ENCODE measurements at regions not wholly inside any gene's neighbourhood (a gene's known extent, or its start where the extent isn't known, plus 50 kb on each side); places are given as distances from the start of the nearest gene placed in this dataset.
A peak's percentile ranks its signal among the peaks of the same experiment; 100 is the strongest.

GRCh38 chr11:45554230-45554967 lies 111.0 kb downstream of the CHST1 start:
- DNase-seq (ENCODE audit: low read depth in 2 of 2) = no peak

DNA sequence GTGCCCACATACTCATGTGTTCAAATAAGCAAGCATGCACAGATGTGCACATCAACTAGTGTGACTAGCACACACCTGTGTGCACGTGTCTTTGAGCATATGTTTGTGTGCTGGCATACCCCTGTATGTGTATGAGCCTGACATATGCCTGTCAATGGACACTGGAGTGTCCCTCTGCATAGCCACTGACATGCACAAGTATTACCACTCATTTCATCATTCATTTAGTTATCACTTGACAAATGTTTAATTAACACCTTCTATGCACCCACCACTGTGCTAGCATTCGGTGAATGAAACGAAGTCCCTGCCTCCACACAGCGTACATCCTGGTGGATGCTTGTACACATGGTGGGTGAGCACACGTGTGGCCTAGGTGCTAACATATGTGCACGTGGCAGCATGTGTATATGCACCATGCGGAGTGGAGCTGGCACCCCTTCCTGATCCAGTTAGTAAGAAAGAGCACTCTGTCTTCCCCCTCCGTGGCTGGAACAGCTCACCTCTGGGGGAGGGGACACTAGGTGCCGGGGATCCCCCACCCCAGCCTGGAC lies 112.0 kb downstream of the CHST1 start:
- no peak for DNase-seq (ENCODE audit: low read depth in 2 of 2)

- DNase-seq (ENCODE audit: low read depth in 2 of 2) = no peak
These were observed 114.2 kb downstream of the CHST1 start for GRCh38 chr11:45551191-45551713.

- no peak for DNase-seq (ENCODE audit: low read depth in 2 of 2)
These were observed 116.2 kb downstream of the CHST1 start for GRCh38 chr11:45549257-45549656.

- DNase-seq (ENCODE audit: low read depth in 2 of 2) = no peak
These were observed 119.1 kb downstream of the CHST1 start for GRCh38 chr11:45546366-45546765.

- DNase-seq (ENCODE audit: low read depth in 2 of 2) = no peak
These were observed 120.6 kb downstream of the CHST1 start for GRCh38 chr11:45544826-45545225.

DNA sequence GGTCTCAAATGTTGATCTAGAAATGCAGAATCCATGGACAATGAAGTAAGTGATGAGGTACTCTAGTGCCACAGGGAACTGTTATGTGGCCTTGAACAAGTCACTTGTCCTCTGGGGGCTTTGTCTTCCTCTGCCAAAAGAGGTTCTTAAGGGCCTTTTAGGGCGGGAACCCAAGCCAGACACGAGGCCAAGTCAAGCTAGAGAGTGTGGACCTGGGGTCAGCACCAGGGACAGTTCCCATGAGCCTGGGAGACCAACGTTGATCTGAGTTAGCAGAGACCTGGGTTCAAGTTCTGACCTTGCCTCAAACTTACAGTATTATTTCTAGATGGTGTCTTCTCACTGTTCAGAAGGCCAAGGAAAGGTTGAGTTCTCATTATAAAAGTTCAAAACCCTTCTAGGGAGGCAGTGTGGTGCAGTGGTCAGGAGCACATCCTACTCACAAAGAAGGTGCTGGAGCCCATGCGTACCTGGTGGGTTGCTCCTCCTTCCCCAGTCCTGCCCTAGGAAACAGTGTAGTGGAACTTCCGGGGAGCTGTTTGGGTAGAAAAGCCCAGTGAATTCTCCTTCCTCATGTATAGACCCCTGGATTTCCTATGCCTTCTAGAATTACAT lies 121.5 kb downstream of the CHST1 start:
- DNase-seq (ENCODE audit: low read depth in 2 of 2) = no peak

DNA sequence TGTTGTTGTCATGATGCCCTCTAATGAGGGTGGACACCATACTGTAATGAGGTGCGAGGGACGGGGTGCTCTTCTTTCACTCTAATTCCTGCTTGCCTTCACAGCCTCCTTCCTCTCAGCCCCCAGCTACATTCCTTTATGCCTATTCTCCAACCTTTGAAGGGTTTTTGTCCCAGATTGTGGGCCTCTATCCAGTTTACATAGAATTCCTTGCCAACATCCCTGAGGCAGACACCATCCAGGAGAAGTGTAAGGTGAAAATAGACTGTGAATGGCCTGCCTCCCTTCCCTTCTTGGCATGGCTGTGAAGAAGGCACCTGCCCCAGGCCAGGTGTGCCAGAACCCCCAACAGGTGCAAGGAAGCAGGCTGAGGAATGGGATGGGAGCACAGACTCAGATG lies 122.3 kb downstream of the CHST1 start:
- DNase-seq (ENCODE audit: low read depth in 2 of 2) = no peak

DNA sequence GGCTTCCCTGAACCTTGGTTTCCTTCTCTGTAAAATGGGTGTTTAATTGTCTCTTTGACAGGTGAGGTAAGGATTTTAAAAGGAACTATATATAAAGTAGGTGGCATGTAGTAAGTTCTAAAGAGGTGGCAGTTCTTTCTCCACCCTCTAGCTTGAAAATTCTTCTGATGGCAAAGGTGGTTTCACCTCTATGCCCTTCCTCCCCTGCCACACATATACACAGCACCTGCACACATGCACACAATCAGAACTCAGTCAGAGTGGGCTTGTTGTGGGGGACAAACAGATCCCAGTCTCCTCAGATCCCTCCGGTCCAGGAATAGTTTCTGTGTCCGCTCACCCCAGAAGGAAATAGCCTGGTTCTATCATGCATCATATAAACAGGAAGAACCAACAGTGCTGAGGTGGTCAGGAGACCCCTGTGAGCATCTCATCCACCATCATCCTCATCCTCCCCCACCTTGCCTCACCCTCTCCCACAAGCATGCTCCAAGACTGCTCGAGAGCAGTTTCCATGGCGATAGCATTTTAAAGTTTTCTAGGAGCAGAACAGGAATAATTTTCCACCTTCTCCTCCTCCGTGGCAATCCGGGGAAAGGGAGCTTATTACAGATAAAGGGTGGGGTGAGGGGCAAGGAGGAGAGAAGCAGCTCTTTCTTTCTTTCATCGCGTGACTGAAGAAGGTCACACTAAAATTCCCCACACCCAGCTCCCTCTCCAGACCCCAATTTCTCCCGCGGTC lies 123.6 kb downstream of the CHST1 start:
- no peak for DNase-seq (ENCODE audit: low read depth in 2 of 2)

DNA sequence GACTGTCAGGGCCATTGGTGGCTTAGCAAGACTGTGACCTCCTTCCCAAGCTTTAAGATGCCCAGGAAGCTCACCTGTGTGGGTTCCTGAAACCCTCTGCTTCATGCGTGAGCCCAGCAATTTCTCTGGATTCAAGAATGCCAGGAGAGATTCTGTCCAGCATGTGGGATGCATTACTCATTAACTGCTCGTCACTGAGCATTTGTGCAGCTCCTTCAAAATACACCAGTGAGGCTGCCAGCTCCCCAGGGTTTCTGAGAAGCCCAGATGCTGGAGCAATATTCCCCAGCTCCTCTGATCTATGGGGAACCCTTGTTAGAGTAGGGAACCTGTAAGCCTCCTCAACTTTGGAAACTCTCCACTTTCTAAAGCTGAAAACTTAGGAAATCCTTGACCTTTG lies 126.5 kb downstream of the CHST1 start:
- DNase-seq (ENCODE audit: low read depth in 2 of 2) = no peak

- no peak for DNase-seq (ENCODE audit: low read depth in 2 of 2)
These were observed 127.1 kb downstream of the CHST1 start for GRCh38 chr11:45538363-45538762.

GRCh38 chr11:45537614-45538013 lies 127.8 kb downstream of the CHST1 start:
- no peak for DNase-seq (ENCODE audit: low read depth in 2 of 2)

DNA sequence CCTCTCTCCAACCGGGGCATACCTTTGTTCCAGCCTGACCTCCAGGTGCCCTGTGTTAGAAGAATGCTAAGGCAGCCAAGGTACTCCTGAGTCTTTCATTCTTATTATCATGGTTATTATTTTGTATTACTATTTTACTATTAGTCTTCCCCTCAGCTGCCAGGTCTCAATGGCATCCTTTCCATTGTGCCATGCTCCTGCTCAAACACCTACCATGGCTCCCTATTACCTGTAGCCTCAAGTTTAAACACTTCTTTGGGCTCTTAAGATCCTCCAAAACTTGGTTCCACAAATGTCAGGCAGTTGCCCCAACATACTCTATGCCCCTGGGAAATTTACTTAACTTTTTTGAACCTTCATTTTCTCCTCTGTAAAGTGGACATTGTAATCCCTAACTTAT lies 130.4 kb downstream of the CHST1 start:
- DNase-seq (ENCODE audit: low read depth in 2 of 2) = no peak

DNA sequence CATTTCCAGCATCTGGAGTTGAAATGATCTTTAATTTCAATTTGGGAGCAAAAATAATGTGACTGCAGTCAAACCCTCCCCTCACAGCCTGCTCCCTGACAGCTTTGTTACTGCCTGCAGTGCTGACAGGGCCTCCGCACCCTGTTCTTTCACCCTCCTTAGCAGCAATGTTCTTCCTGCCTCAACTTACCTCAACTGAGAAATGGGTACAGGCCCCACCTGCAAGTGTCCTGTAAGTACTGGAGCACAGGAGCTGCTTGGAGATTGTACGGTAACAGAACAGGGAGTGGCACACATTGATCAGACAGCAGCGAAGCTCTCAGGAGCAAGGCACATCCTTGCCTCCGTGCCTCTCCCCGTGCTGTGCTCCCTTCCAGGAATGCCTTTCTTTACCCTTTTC lies 131.3 kb downstream of the CHST1 start:
- DNase-seq (ENCODE audit: low read depth in 2 of 2) = no peak

- DNase-seq (ENCODE audit: low read depth in 2 of 2) = no peak
These were observed 132.9 kb downstream of the CHST1 start for GRCh38 chr11:45532546-45532945.

- no peak for DNase-seq (ENCODE audit: low read depth in 2 of 2)
These were observed 134.6 kb downstream of the CHST1 start for GRCh38 chr11:45530776-45531175.

DNA sequence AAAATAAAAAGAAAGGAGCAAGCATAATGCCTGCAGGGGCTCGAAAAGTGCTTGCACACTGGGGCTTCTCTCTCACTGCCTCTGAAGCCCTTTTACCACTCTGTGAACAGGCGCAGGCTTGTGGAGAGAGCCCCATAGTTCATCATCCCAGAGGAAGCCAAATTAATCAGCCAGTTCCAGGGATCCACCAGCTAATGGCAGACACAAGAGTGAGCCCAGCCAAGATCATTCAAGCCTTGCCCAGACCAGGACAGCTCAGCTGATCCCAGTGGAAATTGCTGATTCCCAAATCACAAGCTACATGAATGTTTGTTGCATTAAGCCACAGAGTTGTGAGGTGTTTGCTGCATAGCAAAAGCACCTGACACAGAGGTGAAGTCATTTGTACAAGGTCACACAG lies 135.3 kb downstream of the CHST1 start:
- no peak for DNase-seq (ENCODE audit: low read depth in 2 of 2)

GRCh38 chr11:45528435-45528834 lies 137.0 kb downstream of the CHST1 start:
- DNase-seq (ENCODE audit: low read depth in 2 of 2) = no peak

DNA sequence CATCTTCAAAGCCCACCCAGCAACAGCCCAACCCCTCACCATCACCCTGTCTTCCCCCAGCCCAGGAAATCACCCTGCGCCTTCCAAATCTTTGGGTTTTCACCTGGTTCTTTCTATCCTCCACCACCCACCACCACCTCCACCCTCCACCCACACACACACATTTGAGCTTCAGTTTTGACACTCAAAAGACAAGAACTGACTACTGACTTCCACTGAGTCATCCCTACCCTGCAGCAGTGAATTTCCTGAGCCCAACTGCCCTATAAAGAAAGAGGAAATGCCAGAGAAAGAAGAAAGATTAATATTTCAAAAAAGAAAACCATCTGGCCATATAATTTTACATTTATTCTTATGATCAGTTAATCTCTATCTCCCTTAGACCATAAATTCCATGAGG lies 137.5 kb downstream of the CHST1 start:
- DNase-seq (ENCODE audit: low read depth in 2 of 2) = peak in 1 of 2 donors; percentile 13

DNA sequence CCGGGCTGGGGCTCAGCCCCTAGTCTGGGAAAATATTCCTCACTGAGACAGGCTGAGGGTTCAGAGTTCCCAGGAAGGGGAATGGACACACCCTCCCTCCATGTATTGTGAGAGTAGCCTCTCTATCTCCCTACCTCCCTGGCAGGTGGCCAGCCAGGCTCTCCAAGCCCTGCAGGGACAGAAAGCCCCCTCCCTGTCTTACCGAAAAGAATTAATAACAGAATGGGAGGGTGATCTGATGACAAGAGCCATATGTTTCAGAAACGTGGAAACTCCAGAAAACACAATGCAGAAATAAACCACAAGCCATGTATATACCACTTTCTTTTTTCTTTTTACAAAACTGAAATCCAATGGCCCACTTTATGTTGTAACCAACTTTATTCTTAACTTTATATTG lies 140.0 kb downstream of the CHST1 start:
- DNase-seq (ENCODE audit: low read depth in 2 of 2) = no peak

- DNase-seq (ENCODE audit: low read depth in 2 of 2) = no peak
These were observed 141.7 kb downstream of the CHST1 start for GRCh38 chr11:45523760-45524159.

DNA sequence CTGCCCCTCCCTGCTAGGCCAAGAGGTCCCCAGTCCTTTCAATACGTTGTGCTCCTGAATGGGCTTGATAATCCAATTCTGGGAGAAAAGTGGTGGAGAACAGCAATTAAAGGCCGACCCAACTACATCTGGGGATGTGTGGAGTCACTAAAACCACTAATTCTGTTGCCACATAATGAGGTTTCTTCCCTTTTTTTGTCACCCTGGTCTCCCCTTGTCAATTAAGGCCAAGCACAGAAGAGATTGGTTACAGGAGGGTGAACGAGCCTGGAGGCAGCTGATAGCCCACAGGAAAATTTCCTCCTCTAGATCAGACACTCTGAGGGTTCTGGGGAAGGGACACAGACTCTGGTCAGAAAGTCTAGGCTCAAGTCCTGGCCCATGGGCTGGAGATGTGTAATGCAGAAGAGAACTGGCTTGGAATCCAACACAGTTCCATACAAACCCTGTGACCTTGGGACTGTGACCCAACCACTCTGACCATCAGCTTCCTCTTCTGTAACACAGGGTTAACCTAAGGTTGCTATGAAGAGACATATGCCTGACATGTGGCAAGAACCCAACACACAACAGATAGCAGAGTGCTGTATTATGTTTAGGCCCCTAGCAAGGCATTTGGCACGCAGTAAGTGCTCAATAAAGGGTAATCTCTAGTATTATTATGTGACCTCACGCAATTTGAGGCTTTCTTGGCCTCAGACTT lies 146.4 kb downstream of the CHST1 start:
- DNase-seq (ENCODE audit: low read depth in 2 of 2) = no peak
